MM.1S (cell line): ENCODE measurements at regions not wholly inside any gene's neighbourhood (a gene's known extent, or its start where the extent isn't known, plus 50 kb on each side); places are given as distances from the start of the nearest gene placed in this dataset.

Experiments
- DNase-seq: peaks from one replicate; pipeline ENCODE4 v3.0.0-alpha.2; 2015
- H2AFZ ChIP-seq: fragments of 300-600 bp; sonication (generic); 2 replicates; pipeline ENCODE4 v1.6.0; 2016; ENCODE audit warnings: antibody characterized with exemption, low read length
- H3F3A ChIP-seq: fragments of 300-600 bp; sonication (generic); 2 replicates; pipeline ENCODE4 v1.6.1; 2016; ENCODE audit warnings: mild to moderate bottlenecking, antibody characterized with exemption, low read length, moderate library complexity, mixed read lengths; ENCODE audit not compliant: insufficient read depth
- H3K27ac ChIP-seq: fragments of 300-600 bp; sonication (generic); 2 replicates; pipeline ENCODE4 v1.5.1; 2016; ENCODE audit warnings: mild to moderate bottlenecking, low read length
- H3K27me3 ChIP-seq: fragments of 300-600 bp; sonication (generic); replicated peaks from 2 replicates; pipeline ENCODE4 v1.6.0; 2016; ENCODE audit warnings: low read length; ENCODE audit not compliant: insufficient read depth
- H3K36me3 ChIP-seq: fragments of 300-600 bp; sonication (generic); replicated peaks from 2 replicates; pipeline ENCODE4 v1.6.1; 2016; ENCODE audit warnings: mild to moderate bottlenecking, low read length, mixed read lengths; ENCODE audit not compliant: insufficient read depth
- H3K4me1 ChIP-seq: fragments of 300-600 bp; sonication (generic); 2 replicates; pipeline ENCODE4 v1.6.1; 2016; ENCODE audit warnings: low read length, mixed read lengths
- H3K4me2 ChIP-seq: fragments of 300-600 bp; sonication (generic); 2 replicates; pipeline ENCODE4 v1.6.0; 2016; ENCODE audit warnings: low read depth, low read length
- H3K4me3 ChIP-seq: fragments of 300-600 bp; sonication (generic); 2 replicates; pipeline ENCODE4 v1.5.1; 2016; ENCODE audit warnings: low read length, mixed read lengths
- H3K79me2 ChIP-seq: fragments of 300-600 bp; sonication (generic); 2 replicates; pipeline ENCODE4 v1.6.1; 2016; ENCODE audit warnings: mixed run types, low read length, mixed read lengths
- H3K9ac ChIP-seq: fragments of 300-600 bp; sonication (generic); 2 replicates; pipeline ENCODE4 v1.6.1; 2016; ENCODE audit warnings: low read length, mixed read lengths
- H3K9me2 ChIP-seq: fragments of 300-600 bp; sonication (generic); replicated peaks from 2 replicates; pipeline ENCODE4 v1.6.1; 2016; ENCODE audit warnings: mild to moderate bottlenecking, low read length, mixed read lengths; ENCODE audit not compliant: insufficient read depth
- H3K9me3 ChIP-seq: fragments of 300-600 bp; sonication (generic); replicated peaks from 2 replicates; pipeline ENCODE4 v1.6.1; 2016; ENCODE audit warnings: mild to moderate bottlenecking, low read length, mixed read lengths; ENCODE audit not compliant: insufficient read depth
- H4K20me1 ChIP-seq: fragments of 300-600 bp; sonication (generic); 2 replicates; pipeline ENCODE4 v1.6.1; 2016; ENCODE audit warnings: mild to moderate bottlenecking, low read length, moderate library complexity, mixed read lengths; ENCODE audit not compliant: insufficient read depth
- CTCF ChIP-seq: fragments of 300-600 bp; sonication (generic); IDR thresholded peaks from 2 replicates; pipeline ENCODE4 v1.5.1; 2016; ENCODE audit warnings: antibody characterized with exemption, low read length, mixed read lengths
- EZH2 ChIP-seq: fragments of 300-600 bp; sonication (generic); optimal IDR thresholded peaks from 2 replicates; pipeline ENCODE3; 2017; ENCODE audit warnings: low read depth, mild to moderate bottlenecking, antibody characterized with exemption, low read length, mixed read lengths
- EZH2phosphoT487 ChIP-seq: fragments of 300-600 bp; sonication (generic); IDR thresholded peaks from 2 replicates; pipeline ENCODE4 v1.6.1; 2018; ENCODE audit warnings: antibody characterized with exemption, low read length

- no peaks in the 10 kb centered on the region for H3K36me3 ChIP-seq
- H3K27ac ChIP-seq, result no peak overlapping the region
- no peaks in the 10 kb centered on the region for H3K9me2 ChIP-seq
- H3K9ac ChIP-seq, result no peak overlapping the region
- H2AFZ ChIP-seq, result no peak overlapping the region
- TF ChIP-seq CTCF (no peak), EZH2phosphoT487 (no peak), EZH2 (no peak)
- H3K4me3 ChIP-seq, result no peak overlapping the region
- no peaks in the 10 kb centered on the region for H3K9me3 ChIP-seq
- H3K27me3 ChIP-seq, result no peaks in the 10 kb centered on the region
- no peaks in the 10 kb centered on the region for H3K4me1 ChIP-seq
- no peaks in the 10 kb centered on the region for H4K20me1 ChIP-seq
- H3K79me2 ChIP-seq, result no peaks in the 10 kb centered on the region
- H3K4me2 ChIP-seq, result no peak overlapping the region
- DNase-seq, result no peak
- no peaks in the 10 kb centered on the region for H3F3A ChIP-seq
Observed at GRCh38 chr5:119742311-119742710, 113.0 kb downstream of the FAM170A start.

GRCh38 chr5:119743927-119744326 is 114.6 kb downstream of the FAM170A start:
- H3K9me2 ChIP-seq, result no peaks in the 10 kb centered on the region
- no peak overlapping the region for H3K27ac ChIP-seq
- H3K4me2 ChIP-seq, result no peak overlapping the region
- DNase-seq, result peak; percentile 68
- H3K4me1 ChIP-seq, result no peaks in the 10 kb centered on the region
- peak; percentile 60 for TF ChIP-seq CTCF
- no peak for TF ChIP-seq EZH2
- no peak for TF ChIP-seq EZH2phosphoT487
- H3F3A ChIP-seq, result no peaks in the 10 kb centered on the region
- H3K4me3 ChIP-seq, result no peak overlapping the region
- H2AFZ ChIP-seq, result no peak overlapping the region
- H3K9ac ChIP-seq, result no peak overlapping the region
- no peaks in the 10 kb centered on the region for H3K27me3 ChIP-seq
- no peaks in the 10 kb centered on the region for H4K20me1 ChIP-seq
- no peaks in the 10 kb centered on the region for H3K36me3 ChIP-seq
- H3K9me3 ChIP-seq, result no peaks in the 10 kb centered on the region
- no peaks in the 10 kb centered on the region for H3K79me2 ChIP-seq

GRCh38 chr5:119745976-119746375 is 116.6 kb downstream of the FAM170A start:
- no peak overlapping the region for H3K4me2 ChIP-seq
- H2AFZ ChIP-seq, result no peak overlapping the region
- H3F3A ChIP-seq, result no peaks in the 10 kb centered on the region
- H3K36me3 ChIP-seq, result no peaks in the 10 kb centered on the region
- no peak overlapping the region for H3K27ac ChIP-seq
- H3K9ac ChIP-seq, result no peak overlapping the region
- no peaks in the 10 kb centered on the region for H3K4me1 ChIP-seq
- no peaks in the 10 kb centered on the region for H4K20me1 ChIP-seq
- no peaks in the 10 kb centered on the region for H3K27me3 ChIP-seq
- no peak for DNase-seq
- no peaks in the 10 kb centered on the region for H3K9me3 ChIP-seq
- no peak overlapping the region for H3K4me3 ChIP-seq
- no peaks in the 10 kb centered on the region for H3K9me2 ChIP-seq
- TF ChIP-seq CTCF, result no peak
- no peak for TF ChIP-seq EZH2phosphoT487
- no peak for TF ChIP-seq EZH2
- H3K79me2 ChIP-seq, result no peaks in the 10 kb centered on the region
